H1 (cell line): ENCODE measurements at regions not wholly inside any gene's neighbourhood (a gene's known extent, or its start where the extent isn't known, plus 50 kb on each side); places are given as distances from the start of the nearest gene placed in this dataset.

ENCODE experiments used
- BACH1 ChIP-seq: IDR thresholded peaks from 2 replicates; pipeline ENCODE4 v1.6.1; 2012; ENCODE audit warnings: low read length, improper control_type of control experiment
- BRCA1 ChIP-seq: IDR thresholded peaks from 2 replicates; pipeline ENCODE4 v1.6.1; 2012; ENCODE audit warnings: low read depth, low read length, improper control_type of control experiment
- CTCF ChIP-seq, 3 experiments: IDR thresholded peaks; 1 replicate in 2 of 3; 2 replicates in 1 of 3; pipeline versions ENCODE4 v1.5.1 to v1.6.1; 2011; ENCODE audit warnings: low read length in 3 of 3, mild to moderate bottlenecking in 3 of 3, inconsistent platforms in 2 of 3, low read depth in 1 of 3, moderate library complexity in 1 of 3; ENCODE audit not compliant: insufficient read depth in 1 of 3; ENCODE audit errors: control extremely low read depth in 1 of 3
- EP300 ChIP-seq, 2 experiments: IDR thresholded peaks; 1 replicate in 1 of 2; 2 replicates in 1 of 2; pipeline ENCODE4 v1.6.1; 2011 to 2012; ENCODE audit warnings: low read depth in 2 of 2, low read length in 2 of 2, mild to moderate bottlenecking in 2 of 2, borderline replicate concordance in 1 of 2, inconsistent platforms in 1 of 2, moderate library complexity in 1 of 2
- EZH2 ChIP-seq: fragments of 200-600 bp; sonication (generic); IDR thresholded peaks from 2 replicates; pipeline ENCODE4 v1.7.1; 2012; ENCODE audit warnings: low read depth, mild to moderate bottlenecking, moderate library complexity, low read length, inconsistent platforms; ENCODE audit not compliant: severe bottlenecking
- MAFK ChIP-seq: IDR thresholded peaks from 2 replicates; pipeline ENCODE4 v1.6.1; 2012; ENCODE audit warnings: low read depth, mild to moderate bottlenecking, improper control_type of control experiment, low read length
- MAX ChIP-seq: IDR thresholded peaks from 2 replicates; pipeline ENCODE4 v1.6.1; 2012; ENCODE audit warnings: inconsistent platforms
- NRF1 ChIP-seq: IDR thresholded peaks from 2 replicates; pipeline ENCODE4 v1.6.1; 2011; ENCODE audit warnings: mild to moderate bottlenecking, low read depth, low read length, improper control_type of control experiment
- POLR2A ChIP-seq, 2 experiments: IDR thresholded peaks; 1 replicate in 1 of 2; 2 replicates in 1 of 2; pipeline ENCODE4 v1.6.1; 2011; ENCODE audit warnings: low read depth in 2 of 2, low read length in 2 of 2, mild to moderate bottlenecking in 2 of 2; ENCODE audit errors: control extremely low read depth in 1 of 2
- RAD21 ChIP-seq, 2 experiments: IDR thresholded peaks in 1 of 2; conservative IDR thresholded peaks in 1 of 2; 2 replicates each; pipeline ENCODE4 v1.6.1; 2011; ENCODE audit warnings: low read depth in 2 of 2, low read length in 2 of 2, improper control_type of control experiment in 1 of 2, inconsistent platforms in 1 of 2, mild to moderate bottlenecking in 1 of 2, moderate library complexity in 1 of 2
- USF2 ChIP-seq: IDR thresholded peaks from 2 replicates; pipeline ENCODE4 v1.6.1; 2011; ENCODE audit warnings: low read length, improper control_type of control experiment

GRCh38 chr20:50297498-50298376, 107.1 kb downstream of the CEBPB start:
- TF ChIP-seq BRCA1 (no peak), CTCF (IDR thresholded peaks at IDR 0.05; ENCODE audit: control extremely low read depth in 1 of 3, insufficient read depth in 1 of 3, low read depth in 1 of 3, low read length in 3 of 3) (no peak), RAD21 (IDR thresholded peaks at IDR 0.05 in 1 of 2, conservative IDR thresholded peaks at IDR 0.05 in 1 of 2; ENCODE audit: low read depth in 2 of 2, low read length in 2 of 2) (no peak), EP300 (IDR thresholded peaks at IDR 0.05; ENCODE audit: borderline replicate concordance in 1 of 2, low read depth in 2 of 2, low read length in 2 of 2) (no peak), MAX (no peak), EZH2 (no peak), MAFK (no peak), POLR2A (IDR thresholded peaks at IDR 0.05; ENCODE audit: control extremely low read depth in 1 of 2, low read depth in 2 of 2, low read length in 2 of 2) (no peak), USF2 (no peak), NRF1 (no peak), BACH1 (no peak)
